HUES6 (cell line): ENCODE measurements at regions not wholly inside any gene's neighbourhood (a gene's known extent, or its start where the extent isn't known, plus 50 kb on each side); places are given as distances from the start of the nearest gene placed in this dataset.

ENCODE experiments used
- H3K27ac ChIP-seq: 2 replicates; pipeline ENCODE4 v1.7.0; 2013; ENCODE audit warnings: low read depth, mild to moderate bottlenecking, low read length, inconsistent platforms
- H3K27me3 ChIP-seq: 2 replicates; pipeline ENCODE4 v1.6.1; 2013; ENCODE audit warnings: low read length; ENCODE audit not compliant: control insufficient read depth, insufficient read depth
- H3K36me3 ChIP-seq: 2 replicates; pipeline ENCODE4 v1.6.1; 2013; ENCODE audit warnings: low read length; ENCODE audit not compliant: control insufficient read depth, insufficient read depth
- H3K4me1 ChIP-seq: 2 replicates; pipeline ENCODE4 v1.6.1; 2013; ENCODE audit warnings: low read length; ENCODE audit not compliant: control insufficient read depth, insufficient read depth
- H3K4me3 ChIP-seq: 2 replicates; pipeline ENCODE4 v1.5.1; 2013; ENCODE audit warnings: low read depth, low read length
- H3K9ac ChIP-seq: one replicate; pipeline ENCODE4 v1.6.1; 2013; ENCODE audit warnings: mild to moderate bottlenecking, low read length
- H3K9me3 ChIP-seq: 2 replicates; pipeline ENCODE4 v1.6.1; 2013; ENCODE audit warnings: low read depth, low read length; ENCODE audit not compliant: control insufficient read depth, insufficient read depth

GRCh38 chr5:31007672-31008071 lies 185.8 kb upstream of the CDH6 start:
- Histone ChIP-seq H3K27ac (no peak overlapping the region), H3K4me3 (no peak overlapping the region), H3K4me1 (no peaks in the 10 kb centered on the region), H3K9ac (no peak overlapping the region), H3K36me3 (no peaks in the 10 kb centered on the region), H3K27me3 (no peaks in the 10 kb centered on the region), H3K9me3 (no peaks in the 10 kb centered on the region)

DNA sequence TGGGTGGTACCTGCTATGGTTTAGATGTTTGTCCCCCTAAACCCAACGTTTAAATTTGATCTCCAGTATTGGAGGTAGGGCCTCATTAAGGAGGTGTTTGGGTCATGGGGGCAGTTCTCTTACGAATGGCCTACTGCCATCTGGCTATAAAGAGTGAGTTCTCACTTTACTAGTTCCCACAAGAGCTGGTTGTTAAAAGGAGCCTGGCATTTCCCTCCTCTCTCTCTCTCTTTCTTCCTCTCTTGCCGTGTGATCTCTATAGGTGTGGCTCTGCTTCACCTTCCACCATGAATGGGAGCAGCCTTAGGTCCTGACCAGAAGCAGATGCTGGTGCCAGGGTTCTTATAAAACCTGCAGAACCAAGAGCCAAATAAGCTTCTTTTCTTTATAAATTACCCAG lies 193.2 kb upstream of the CDH6 start:
- Histone ChIP-seq H3K27me3 (no peaks in the 10 kb centered on the region), H3K4me1 (no peaks in the 10 kb centered on the region), H3K4me3 (no peak overlapping the region), H3K9me3 (no peaks in the 10 kb centered on the region), H3K9ac (no peak overlapping the region), H3K27ac (no peak overlapping the region), H3K36me3 (no peaks in the 10 kb centered on the region)

DNA sequence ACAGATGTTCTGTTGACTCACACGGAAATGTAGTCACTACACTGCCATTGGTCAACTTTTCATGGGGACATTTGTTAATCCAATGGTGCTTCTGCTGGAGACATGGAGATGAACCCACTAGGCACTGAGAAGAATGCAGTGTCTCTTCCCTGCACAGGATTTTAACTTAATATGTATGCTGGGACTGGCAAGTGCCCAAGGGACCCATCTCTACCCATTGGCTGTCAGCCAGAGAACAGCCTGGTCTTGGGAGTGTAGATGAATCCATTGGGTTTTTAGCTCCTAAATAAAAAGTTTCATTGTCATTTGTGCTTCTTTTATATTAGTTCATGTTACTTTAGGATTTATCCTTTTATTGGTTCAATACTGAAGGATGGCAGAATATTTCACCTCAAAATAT lies 195.8 kb upstream of the CDH6 start:
- Histone ChIP-seq H3K27me3 (no peaks in the 10 kb centered on the region), H3K9me3 (no peaks in the 10 kb centered on the region), H3K9ac (no peak overlapping the region), H3K27ac (no peak overlapping the region), H3K4me3 (no peak overlapping the region), H3K36me3 (no peaks in the 10 kb centered on the region), H3K4me1 (peaks cover 8% of the 10 kb centered on the region; the same call in 1 of the 2 replicates)

GRCh38 chr5:30994902-30995301 lies 198.6 kb upstream of the CDH6 start:
- H3K27me3 ChIP-seq, result no peaks in the 10 kb centered on the region
- H3K27ac ChIP-seq, result no peak overlapping the region
- peaks cover 8% of the 10 kb centered on the region; the same call in 1 of the 2 replicates for H3K4me1 ChIP-seq
- no peaks in the 10 kb centered on the region for H3K36me3 ChIP-seq
- H3K9ac ChIP-seq, result no peak overlapping the region
- H3K4me3 ChIP-seq, result no peak overlapping the region
- no peaks in the 10 kb centered on the region for H3K9me3 ChIP-seq

DNA sequence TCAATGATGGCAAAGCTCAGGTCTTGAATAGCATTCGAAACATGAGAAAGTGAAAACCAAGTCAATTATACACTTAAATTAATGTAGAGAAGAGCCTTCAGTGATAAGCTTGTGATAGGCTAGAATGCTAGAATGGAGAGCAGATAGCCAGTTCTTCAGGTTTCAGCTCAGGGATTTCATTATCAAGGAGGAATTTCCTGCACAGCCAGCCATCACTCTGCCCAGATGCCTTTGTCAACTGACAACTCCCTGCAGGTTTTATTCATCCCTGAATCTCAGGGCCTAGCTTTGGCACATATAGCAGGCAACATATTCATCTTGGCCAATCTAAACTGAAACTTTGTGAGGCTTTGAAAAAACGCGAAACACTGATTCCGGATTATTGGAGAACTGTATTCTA lies 199.3 kb upstream of the CDH6 start:
- Histone ChIP-seq H3K9me3 (no peaks in the 10 kb centered on the region), H3K4me3 (no peak overlapping the region), H3K36me3 (no peaks in the 10 kb centered on the region), H3K4me1 (peaks cover 8% of the 10 kb centered on the region; the same call in 1 of the 2 replicates), H3K27ac (no peak overlapping the region), H3K27me3 (no peaks in the 10 kb centered on the region), H3K9ac (no peak overlapping the region)

- Histone ChIP-seq H3K27me3 (no peaks in the 10 kb centered on the region), H3K9ac (no peak overlapping the region), H3K9me3 (no peaks in the 10 kb centered on the region), H3K4me3 (no peak overlapping the region), H3K36me3 (no peaks in the 10 kb centered on the region), H3K4me1 (peaks cover 8% of the 10 kb centered on the region; the same call in 1 of the 2 replicates), H3K27ac (no peak overlapping the region)
Observed at GRCh38 chr5:30991462-30991861, 202.0 kb upstream of the CDH6 start.

GRCh38 chr5:30981576-30981975 lies 211.9 kb upstream of the CDH6 start:
- no peaks in the 10 kb centered on the region for H3K36me3 ChIP-seq
- H3K27me3 ChIP-seq, result no peaks in the 10 kb centered on the region

DNA sequence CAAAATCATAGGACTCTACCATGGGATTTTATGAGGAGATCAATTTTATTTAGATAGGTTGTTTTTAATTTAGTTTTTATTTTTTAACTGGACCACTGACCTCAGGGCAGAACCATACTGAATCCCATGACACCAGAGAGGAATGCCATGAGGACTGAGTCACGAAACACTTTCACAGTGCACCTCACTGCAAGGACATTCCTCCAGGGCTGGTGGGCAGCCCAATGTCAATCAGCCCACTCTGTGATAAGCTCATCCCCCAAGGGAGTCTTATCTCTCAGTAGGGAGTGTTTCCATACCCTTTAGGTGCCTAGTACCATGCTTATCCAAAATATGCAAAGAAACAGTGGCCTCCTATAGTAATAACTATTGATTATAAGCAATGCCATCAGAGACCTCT lies 224.5 kb upstream of the CDH6 start:
- H3K36me3 ChIP-seq, result no peaks in the 10 kb centered on the region
- H3K27me3 ChIP-seq, result no peaks in the 10 kb centered on the region
- no peak overlapping the region for H3K4me3 ChIP-seq
- 0 out of 2 replicates have a peak, but pooled peaks cover 2% of the 10 kb centered on the region for H3K9me3 ChIP-seq
- H3K27ac ChIP-seq, result no peak overlapping the region
- no peak overlapping the region for H3K9ac ChIP-seq
- H3K4me1 ChIP-seq, result no peaks in the 10 kb centered on the region

More at GRCh38 chr5:30981576-30981975, 211.9 kb upstream of the CDH6 start:
- Histone ChIP-seq H3K4me1 (no peaks in the 10 kb centered on the region; the same call in 1 of the 2 replicates), H3K4me3 (no peak overlapping the region), H3K27ac (no peak overlapping the region), H3K9ac (no peak overlapping the region), H3K9me3 (no peaks in the 10 kb centered on the region)

DNA sequence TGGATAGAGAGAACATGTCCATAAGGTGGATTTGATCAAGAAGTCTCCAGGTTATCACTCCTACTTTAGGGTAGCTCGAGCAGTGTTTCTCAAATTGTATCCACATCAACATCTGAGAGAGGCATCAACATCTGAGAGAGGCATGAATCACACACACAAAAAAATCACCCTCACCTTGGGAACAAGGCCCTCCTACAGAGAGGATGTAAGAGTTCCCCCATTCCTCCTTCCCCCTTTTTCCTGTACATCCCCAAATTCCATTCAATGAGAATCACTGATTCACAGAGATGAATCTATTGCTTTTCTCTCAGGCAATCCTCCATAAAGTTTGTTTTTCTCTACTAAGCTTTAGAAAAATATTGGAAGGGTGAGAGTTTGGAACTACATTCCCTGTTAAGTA lies 233.4 kb upstream of the CDH6 start:
- Histone ChIP-seq H3K36me3 (no peaks in the 10 kb centered on the region), H3K4me3 (no peak overlapping the region), H3K4me1 (peaks cover 6% of the 10 kb centered on the region), H3K27ac (no peak overlapping the region), H3K27me3 (no peaks in the 10 kb centered on the region), H3K9ac (no peak overlapping the region), H3K9me3 (no peaks in the 10 kb centered on the region)

DNA sequence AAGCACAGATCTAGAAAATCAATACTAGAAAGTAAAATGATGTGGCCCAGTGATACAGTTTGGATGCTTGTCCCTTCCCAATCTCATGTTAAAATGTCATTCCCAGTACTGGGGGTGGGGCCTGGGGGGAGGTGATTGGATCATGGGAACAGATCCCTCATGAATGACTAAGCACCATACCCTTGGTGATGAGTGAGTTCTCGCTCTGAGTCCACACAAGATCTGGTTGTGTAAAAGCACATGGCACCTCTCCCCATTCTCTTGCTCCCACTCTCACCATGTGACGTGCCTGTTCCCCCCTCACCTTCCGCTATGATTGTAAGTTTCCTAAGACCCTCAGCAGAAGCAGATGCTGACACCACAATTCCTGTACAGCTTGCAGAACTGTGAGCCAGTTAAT lies 234.2 kb upstream of the CDH6 start:
- Histone ChIP-seq H3K4me1 (peaks cover 6% of the 10 kb centered on the region), H3K36me3 (no peaks in the 10 kb centered on the region), H3K27ac (no peak overlapping the region), H3K9ac (no peak overlapping the region), H3K9me3 (no peaks in the 10 kb centered on the region), H3K27me3 (no peaks in the 10 kb centered on the region), H3K4me3 (no peak overlapping the region)

DNA sequence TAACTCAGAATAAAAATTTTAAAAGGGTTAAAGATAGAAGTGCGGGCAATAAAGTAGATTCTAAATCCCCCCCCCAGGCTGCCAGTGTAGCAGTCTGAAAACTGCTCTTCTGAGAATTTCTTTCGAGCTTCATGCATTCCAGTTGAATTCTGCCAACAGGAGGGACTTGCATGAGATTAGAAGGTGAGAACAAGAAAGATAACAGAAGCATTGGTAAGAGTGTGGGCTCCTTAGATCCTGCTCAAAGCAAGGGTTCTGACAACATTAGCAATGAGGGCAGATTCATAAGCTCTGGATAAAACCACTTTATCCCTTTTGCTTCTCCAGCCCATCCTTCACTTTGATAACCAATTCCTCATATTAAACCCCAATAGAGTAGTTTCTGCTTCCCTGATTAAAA lies 235.9 kb upstream of the CDH6 start:
- H3K27me3 ChIP-seq, result no peaks in the 10 kb centered on the region
- no peak overlapping the region for H3K9ac ChIP-seq
- H3K9me3 ChIP-seq, result no peaks in the 10 kb centered on the region
- no peaks in the 10 kb centered on the region for H3K36me3 ChIP-seq
- H3K4me1 ChIP-seq, result peaks cover 6% of the 10 kb centered on the region
- no peak overlapping the region for H3K27ac ChIP-seq
- no peak overlapping the region for H3K4me3 ChIP-seq

- Histone ChIP-seq H3K9me3 (no peaks in the 10 kb centered on the region), H3K27ac (no peak overlapping the region), H3K4me1 (peaks cover 6% of the 10 kb centered on the region), H3K27me3 (no peaks in the 10 kb centered on the region), H3K4me3 (no peak overlapping the region), H3K9ac (no peak overlapping the region), H3K36me3 (no peaks in the 10 kb centered on the region)
Observed at GRCh38 chr5:30956251-30956650, 237.2 kb upstream of the CDH6 start.
